ENCODE measurements at regions not wholly inside any gene's neighbourhood (a gene's known extent, or its start where the extent isn't known, plus 50 kb on each side); places are given as distances from the start of the nearest gene placed in this dataset.

DNA sequence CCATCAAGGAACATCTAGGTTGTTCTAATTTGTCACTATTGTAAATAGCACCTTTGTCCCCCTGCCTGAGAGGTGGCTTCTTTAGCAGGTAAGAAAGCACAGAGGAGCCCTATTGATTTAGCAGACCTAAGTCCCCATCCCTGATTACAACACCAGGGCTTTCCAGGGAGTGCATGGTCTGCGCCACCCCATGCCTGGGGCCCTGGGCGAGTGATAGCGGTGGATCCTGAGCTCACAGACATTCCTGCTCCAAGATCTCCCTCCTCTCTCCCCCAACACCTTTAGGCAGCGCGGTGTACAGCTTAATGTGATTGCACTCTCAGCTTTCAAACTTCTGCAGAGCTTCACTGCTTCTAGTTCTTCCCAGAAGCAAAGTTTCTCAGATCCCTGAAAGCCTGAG is 67.4 kb upstream of the WWC1 start:
- TF ChIP-seq, protein P1, sequence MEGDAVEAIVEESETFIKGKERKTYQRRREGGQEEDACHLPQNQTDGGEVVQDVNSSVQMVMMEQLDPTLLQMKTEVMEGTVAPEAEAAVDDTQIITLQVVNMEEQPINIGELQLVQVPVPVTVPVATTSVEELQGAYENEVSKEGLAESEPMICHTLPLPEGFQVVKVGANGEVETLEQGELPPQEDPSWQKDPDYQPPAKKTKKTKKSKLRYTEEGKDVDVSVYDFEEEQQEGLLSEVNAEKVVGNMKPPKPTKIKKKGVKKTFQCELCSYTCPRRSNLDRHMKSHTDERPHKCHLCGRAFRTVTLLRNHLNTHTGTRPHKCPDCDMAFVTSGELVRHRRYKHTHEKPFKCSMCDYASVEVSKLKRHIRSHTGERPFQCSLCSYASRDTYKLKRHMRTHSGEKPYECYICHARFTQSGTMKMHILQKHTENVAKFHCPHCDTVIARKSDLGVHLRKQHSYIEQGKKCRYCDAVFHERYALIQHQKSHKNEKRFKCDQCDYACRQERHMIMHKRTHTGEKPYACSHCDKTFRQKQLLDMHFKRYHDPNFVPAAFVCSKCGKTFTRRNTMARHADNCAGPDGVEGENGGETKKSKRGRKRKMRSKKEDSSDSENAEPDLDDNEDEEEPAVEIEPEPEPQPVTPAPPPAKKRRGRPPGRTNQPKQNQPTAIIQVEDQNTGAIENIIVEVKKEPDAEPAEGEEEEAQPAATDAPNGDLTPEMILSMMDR (IDR thresholded peaks at IDR 0.05 in 4 of 5, conservative IDR thresholded peaks at IDR 0.05 in 1 of 5): no peak
- no peak for TF ChIP-seq POLR2A (IDR thresholded peaks at IDR 0.05)

Measured in gastrocnemius medialis (tissue), 4 donors.